LNCAP (cell line): ENCODE measurements at regions not wholly inside any gene's neighbourhood (a gene's known extent, or its start where the extent isn't known, plus 50 kb on each side); places are given as distances from the start of the nearest gene placed in this dataset.

ENCODE experiments used
- TF ChIP-seq, protein P1 (sequence below): fragments of 450-650 bp; IDR thresholded peaks from 2 replicates; pipeline ENCODE4 v1.5.1; 2017; ENCODE audit warnings: mild to moderate bottlenecking

DNA sequence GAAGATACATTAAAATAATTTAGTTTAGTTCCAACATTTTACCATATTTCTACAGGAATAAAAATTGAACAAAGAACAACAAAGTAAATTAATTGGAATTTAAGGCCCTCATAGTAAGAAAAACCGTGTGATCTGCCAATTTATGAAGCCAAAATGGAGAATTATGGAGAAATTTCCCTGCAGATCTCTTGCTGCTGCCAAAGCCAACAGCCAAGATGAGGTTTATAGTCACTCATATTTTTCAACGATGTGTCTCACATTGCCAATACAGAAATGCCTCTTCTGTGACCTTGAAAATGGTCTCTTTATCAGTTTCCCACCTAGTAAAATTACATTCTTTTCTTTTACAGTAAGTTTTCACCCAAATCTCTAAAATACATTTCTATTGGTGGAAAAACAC is 317.2 kb upstream of the FIGN start:
- TF ChIP-seq, protein P1, sequence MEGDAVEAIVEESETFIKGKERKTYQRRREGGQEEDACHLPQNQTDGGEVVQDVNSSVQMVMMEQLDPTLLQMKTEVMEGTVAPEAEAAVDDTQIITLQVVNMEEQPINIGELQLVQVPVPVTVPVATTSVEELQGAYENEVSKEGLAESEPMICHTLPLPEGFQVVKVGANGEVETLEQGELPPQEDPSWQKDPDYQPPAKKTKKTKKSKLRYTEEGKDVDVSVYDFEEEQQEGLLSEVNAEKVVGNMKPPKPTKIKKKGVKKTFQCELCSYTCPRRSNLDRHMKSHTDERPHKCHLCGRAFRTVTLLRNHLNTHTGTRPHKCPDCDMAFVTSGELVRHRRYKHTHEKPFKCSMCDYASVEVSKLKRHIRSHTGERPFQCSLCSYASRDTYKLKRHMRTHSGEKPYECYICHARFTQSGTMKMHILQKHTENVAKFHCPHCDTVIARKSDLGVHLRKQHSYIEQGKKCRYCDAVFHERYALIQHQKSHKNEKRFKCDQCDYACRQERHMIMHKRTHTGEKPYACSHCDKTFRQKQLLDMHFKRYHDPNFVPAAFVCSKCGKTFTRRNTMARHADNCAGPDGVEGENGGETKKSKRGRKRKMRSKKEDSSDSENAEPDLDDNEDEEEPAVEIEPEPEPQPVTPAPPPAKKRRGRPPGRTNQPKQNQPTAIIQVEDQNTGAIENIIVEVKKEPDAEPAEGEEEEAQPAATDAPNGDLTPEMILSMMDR: no peak

DNA sequence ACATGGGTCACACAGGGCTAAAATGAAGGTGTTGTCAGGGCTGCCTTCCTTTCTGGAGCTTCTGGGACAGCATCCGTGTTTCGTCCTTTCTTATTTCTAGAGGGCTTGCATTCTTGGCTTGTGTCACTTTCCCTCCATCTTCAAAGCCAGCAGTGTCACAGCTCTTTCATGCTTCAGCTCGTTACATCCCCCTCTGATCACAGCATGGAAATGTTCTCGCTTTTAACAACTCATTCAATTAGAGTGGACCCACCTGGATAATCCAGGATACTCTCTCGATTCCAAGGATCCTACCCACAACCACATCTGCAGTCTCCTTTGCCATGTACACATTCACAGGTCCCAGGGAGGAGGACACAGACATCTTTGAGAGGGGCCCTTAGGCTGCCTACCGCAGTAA is 316.2 kb upstream of the FIGN start:
- TF ChIP-seq, protein P1: no peak

DNA sequence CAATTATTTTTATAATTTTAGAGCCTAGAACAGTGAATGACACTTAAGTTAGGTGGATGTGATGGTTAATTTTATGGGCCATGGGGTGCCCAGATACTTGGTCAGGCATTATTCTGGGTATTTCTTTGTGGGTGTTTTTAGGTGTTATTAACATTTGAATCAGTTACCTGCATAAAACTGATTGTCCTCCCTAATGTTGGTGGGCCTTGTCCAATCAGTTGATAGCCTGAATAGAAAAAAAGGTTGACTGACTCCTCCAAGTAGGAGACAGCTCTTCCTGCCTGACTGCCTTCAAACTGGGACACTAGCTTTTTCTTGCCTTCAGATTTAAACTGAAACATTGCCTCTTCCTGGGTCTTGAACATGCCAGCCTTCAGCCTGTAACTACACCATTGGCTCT is 312.9 kb upstream of the FIGN start:
- TF ChIP-seq, protein P1: no peak

DNA sequence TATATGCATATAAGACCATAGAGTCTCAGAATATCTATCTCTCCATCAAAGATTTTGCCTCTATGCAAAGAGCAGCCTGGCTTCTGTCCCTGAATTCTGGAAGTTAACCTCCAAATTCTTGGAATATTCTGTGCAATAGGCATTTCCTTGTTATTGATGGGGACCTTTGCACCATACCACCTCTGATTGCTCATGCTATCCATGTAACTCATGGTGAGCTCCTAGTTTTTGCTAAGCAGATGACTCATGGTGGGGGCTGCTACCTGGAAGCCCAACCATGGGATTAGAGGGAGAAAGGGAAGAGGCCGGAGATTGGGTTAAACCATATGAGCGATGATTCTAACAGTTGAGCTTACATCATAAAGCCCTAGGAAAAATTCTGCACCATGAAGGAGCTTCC is 310.2 kb upstream of the FIGN start:
- TF ChIP-seq, protein P1: no peak

DNA sequence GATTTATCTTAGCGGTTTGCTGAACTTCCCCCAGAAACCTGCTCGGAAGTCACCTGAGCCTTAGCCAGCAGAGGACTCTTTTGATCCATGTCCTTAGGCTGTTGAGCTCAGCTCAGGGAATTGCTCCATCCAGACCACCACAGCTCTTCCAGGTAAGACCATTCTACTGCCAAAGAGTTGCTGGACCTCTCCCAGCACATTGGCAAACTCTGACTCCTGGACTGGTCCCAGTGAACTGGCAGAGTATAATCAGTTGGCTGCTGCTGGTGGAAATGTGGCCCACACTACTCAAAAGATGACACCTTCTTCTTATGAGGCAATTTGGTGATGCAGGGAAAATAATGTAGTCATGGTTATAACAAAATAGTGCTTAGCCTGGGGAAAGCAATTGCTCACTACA is 308.8 kb upstream of the FIGN start:
- TF ChIP-seq, protein P1: no peak

DNA sequence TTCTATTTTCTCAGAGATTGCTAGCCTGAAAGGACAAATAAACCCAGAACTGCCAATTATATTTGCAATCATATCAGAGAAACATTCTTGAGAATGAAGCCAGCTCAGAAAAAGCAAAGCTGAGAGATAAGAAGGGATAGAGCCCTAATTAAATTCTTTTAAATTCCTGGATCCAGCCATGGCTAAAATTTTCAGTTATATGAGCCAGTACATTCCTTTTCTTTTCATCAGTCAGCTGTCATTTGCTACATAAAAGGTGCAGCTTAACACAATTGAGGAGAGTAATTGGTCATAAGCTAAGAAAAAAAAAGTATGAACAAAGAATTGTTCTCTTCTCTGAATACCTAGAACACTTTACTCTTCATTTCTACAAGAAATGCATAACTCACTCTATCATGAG is 303.5 kb upstream of the FIGN start:
- TF ChIP-seq, protein P1: no peak

DNA sequence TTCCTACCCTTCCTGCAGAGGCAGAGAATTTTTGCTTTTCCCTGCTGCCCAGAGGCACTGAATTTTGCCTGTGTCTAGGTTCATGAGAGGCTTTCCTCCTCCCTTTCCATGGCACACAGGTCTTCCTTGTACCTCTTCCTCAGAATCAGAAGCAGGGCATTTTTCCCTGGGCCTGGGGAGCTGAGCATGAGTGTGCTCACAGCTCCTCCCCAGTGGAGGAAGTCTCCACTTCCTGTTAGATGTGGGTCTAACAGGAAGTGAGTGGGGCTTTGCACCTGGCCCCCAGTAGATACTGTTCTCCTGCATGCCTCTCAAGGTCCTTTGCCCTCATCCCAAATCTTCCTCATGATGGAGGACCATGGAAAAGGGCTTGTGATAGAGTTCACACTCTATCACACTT is 297.2 kb upstream of the FIGN start:
- TF ChIP-seq, protein P1: no peak

DNA sequence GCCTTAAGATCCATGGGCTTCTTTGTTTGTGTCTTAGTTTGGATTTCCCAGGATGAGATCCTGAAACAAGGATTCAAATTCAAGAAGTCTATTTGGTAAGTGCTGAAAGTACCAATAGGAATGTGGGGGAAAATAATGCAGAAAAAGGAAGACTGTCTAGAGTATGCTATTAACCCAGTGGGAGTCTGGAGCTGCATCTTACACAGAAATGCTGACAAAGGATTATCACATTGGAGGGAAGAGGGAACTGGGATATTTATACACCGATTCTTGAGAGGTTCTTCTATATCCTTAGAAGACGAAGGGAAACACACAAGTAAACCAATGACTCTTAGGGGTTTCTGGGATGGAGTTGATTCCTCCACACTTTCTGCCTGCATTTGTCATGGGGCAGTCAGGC is 294.8 kb upstream of the FIGN start:
- TF ChIP-seq, protein P1: no peak
